ENCODE measurements at regions not wholly inside any gene's neighbourhood (a gene's known extent, or its start where the extent isn't known, plus 50 kb on each side); places are given as distances from the start of the nearest gene placed in this dataset.
A peak's percentile ranks its signal among the peaks of the same experiment; 100 is the strongest.

- peak in 4 of 6 experiments; percentile 62 to 76 (median 72) for TF ChIP-seq CTCF (IDR thresholded peaks at IDR 0.05)
- TF ChIP-seq POLR2A (IDR thresholded peaks at IDR 0.05), result no peak
Measured at GRCh38 chr20:37615340-37616109, 78.3 kb upstream of the CTNNBL1 start.
